ENCODE measurements at regions not wholly inside any gene's neighbourhood (a gene's known extent, or its start where the extent isn't known, plus 50 kb on each side); places are given as distances from the start of the nearest gene placed in this dataset.
A peak's percentile ranks its signal among the peaks of the same experiment; 100 is the strongest.

DNA sequence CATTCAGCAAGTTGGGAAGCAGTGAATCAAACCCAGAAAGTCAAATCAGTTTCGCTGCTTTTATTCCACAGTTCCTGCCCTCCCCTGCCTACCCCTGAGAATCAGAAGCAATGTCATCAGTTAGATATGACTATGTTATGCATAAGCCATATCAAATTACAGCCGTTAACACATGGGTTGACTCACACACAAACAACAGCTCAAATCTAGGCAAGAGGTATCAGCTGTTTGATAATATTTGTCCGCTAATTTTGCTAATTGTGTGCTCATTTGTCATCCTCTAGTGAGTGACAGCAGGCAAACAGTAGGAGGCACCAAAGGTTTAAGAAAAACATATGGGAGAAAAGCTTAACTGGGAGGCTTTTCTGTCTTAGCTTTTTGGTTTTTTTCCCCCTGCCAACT, 327.4 kb upstream of the CCL2 start:
- TF ChIP-seq POLR2A (IDR thresholded peaks at IDR 0.05) (no peak), POLR2AphosphoS5 (IDR thresholded peaks at IDR 0.05) (no peak), EP300 (IDR thresholded peaks at IDR 0.05; ENCODE audit: low read depth) (no peak)
- TF ChIP-seq, protein P1, sequence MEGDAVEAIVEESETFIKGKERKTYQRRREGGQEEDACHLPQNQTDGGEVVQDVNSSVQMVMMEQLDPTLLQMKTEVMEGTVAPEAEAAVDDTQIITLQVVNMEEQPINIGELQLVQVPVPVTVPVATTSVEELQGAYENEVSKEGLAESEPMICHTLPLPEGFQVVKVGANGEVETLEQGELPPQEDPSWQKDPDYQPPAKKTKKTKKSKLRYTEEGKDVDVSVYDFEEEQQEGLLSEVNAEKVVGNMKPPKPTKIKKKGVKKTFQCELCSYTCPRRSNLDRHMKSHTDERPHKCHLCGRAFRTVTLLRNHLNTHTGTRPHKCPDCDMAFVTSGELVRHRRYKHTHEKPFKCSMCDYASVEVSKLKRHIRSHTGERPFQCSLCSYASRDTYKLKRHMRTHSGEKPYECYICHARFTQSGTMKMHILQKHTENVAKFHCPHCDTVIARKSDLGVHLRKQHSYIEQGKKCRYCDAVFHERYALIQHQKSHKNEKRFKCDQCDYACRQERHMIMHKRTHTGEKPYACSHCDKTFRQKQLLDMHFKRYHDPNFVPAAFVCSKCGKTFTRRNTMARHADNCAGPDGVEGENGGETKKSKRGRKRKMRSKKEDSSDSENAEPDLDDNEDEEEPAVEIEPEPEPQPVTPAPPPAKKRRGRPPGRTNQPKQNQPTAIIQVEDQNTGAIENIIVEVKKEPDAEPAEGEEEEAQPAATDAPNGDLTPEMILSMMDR (IDR thresholded peaks at IDR 0.05), result peak in 3 of 5 experiments; percentile 24 to 40 (median 25)

Data from transverse colon (tissue), 4 donors.